HG02588 (cell line): ENCODE measurements at regions not wholly inside any gene's neighbourhood (a gene's known extent, or its start where the extent isn't known, plus 50 kb on each side); places are given as distances from the start of the nearest gene placed in this dataset.
"Not testable (repeated sequence)": the region's sequence is repeated elsewhere in the genome, so short reads cannot be mapped to it uniquely, and the experiment has no call there.

ENCODE experiments used
- ATAC-seq: cut with Tn5 transposase; IDR thresholded peaks from one replicate; pipeline ENCODE4 v1.9.1; 2021; ENCODE audit warnings: mild to moderate bottlenecking, moderate library complexity; ENCODE audit not compliant: unreplicated experiment

- no peak for ATAC-seq
These were observed 348.2 kb downstream of the RWDD3 start for GRCh38 chr1:95582191-95582590.

- ATAC-seq = no peak
These were observed 348.7 kb downstream of the RWDD3 start for GRCh38 chr1:95582746-95583145.

- ATAC-seq = no peak
These were observed 349.7 kb downstream of the RWDD3 start for GRCh38 chr1:95583661-95584210.

GRCh38 chr1:95584315-95584714 lies 350.3 kb downstream of the RWDD3 start:
- ATAC-seq = no peak

- no peak for ATAC-seq
These were observed 370.8 kb downstream of the RWDD3 start for GRCh38 chr1:95604771-95605170.

- no peak for ATAC-seq
These were observed 380.2 kb downstream of the RWDD3 start for GRCh38 chr1:95614197-95614596.

GRCh38 chr1:95615421-95615820 lies 381.4 kb downstream of the RWDD3 start:
- no peak for ATAC-seq

- no peak for ATAC-seq
These were observed 386.1 kb downstream of the RWDD3 start for GRCh38 chr1:95620076-95620475.

- ATAC-seq = no peak
These were observed 388.6 kb downstream of the RWDD3 start for GRCh38 chr1:95622609-95623008.

GRCh38 chr1:95625224-95625623 lies 391.2 kb downstream of the RWDD3 start:
- ATAC-seq = no peak

GRCh38 chr1:95627244-95627643 lies 393.2 kb downstream of the RWDD3 start:
- ATAC-seq = no peak

GRCh38 chr1:95631695-95632094 lies 397.7 kb downstream of the RWDD3 start:
- ATAC-seq = no peak

- ATAC-seq = no peak
These were observed 401.8 kb downstream of the RWDD3 start for GRCh38 chr1:95635811-95636210.

- no peak for ATAC-seq
These were observed 402.9 kb downstream of the RWDD3 start for GRCh38 chr1:95636897-95637296.

GRCh38 chr1:95640746-95641145 lies 406.7 kb downstream of the RWDD3 start:
- no peak for ATAC-seq

- no peak for ATAC-seq
These were observed 407.4 kb downstream of the RWDD3 start for GRCh38 chr1:95641386-95641785.

- no peak for ATAC-seq
These were observed 408.0 kb downstream of the RWDD3 start for GRCh38 chr1:95642035-95642434.

GRCh38 chr1:95643071-95643470 lies 409.1 kb downstream of the RWDD3 start:
- no peak for ATAC-seq

GRCh38 chr1:95645126-95645525 lies 411.1 kb downstream of the RWDD3 start:
- ATAC-seq = not testable (repeated sequence)

GRCh38 chr1:95650631-95651030 lies 416.6 kb downstream of the RWDD3 start:
- no peak for ATAC-seq

- ATAC-seq = no peak
These were observed 418.5 kb downstream of the RWDD3 start for GRCh38 chr1:95652423-95652965.

GRCh38 chr1:95653618-95654017 lies 419.6 kb downstream of the RWDD3 start:
- ATAC-seq = no peak

GRCh38 chr1:95655321-95656020 lies 421.5 kb downstream of the RWDD3 start:
- ATAC-seq = no peak
